HG02678 (cell line): ENCODE measurements at regions not wholly inside any gene's neighbourhood (a gene's known extent, or its start where the extent isn't known, plus 50 kb on each side); places are given as distances from the start of the nearest gene placed in this dataset.

Experiments
- ATAC-seq: cut with Tn5 transposase; IDR thresholded peaks from one replicate; pipeline ENCODE4 v1.9.1; 2021; ENCODE audit warnings: mild to moderate bottlenecking, moderate library complexity; ENCODE audit not compliant: unreplicated experiment

DNA sequence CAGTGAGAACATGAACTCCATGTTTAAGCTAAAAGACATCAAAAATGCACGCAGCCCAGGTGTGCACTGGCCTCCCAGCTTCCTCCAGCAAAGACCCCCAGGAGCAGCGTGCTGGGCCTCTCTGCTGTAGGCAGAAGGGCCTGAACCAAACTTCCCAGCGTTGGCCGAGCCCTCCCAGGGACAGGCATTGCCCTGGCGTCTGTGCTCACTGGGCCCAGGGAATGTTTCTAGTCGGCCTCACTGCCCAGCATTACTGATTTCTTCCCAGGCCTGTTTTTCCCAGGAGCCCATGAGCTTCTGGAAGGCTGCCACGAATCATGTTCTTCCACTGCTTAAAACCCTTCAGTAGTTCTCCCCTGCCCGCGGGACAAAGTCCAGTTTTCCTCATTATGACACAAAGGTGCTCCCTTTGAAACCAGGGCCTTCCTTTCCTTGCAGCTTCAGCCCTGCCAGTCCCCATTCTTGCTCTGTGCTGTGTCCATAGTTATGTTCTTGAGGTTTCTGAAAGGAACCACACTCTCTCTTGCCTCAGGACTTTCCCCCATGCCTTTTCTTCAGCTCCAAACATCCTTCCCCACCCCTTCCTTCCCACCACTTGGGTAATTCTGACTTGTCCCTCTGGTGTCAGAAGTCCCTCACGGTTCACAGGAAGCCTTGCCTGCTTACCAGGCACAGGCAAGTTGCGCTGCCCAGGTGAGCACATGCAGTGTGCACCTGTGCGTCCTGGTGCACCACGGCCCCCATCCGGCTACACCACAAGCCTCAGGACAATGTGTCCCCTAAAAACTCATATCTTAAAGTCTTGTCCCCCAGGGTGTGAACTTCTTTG lies 93.4 kb upstream of the ENPP6 start:
- no peak for ATAC-seq

DNA sequence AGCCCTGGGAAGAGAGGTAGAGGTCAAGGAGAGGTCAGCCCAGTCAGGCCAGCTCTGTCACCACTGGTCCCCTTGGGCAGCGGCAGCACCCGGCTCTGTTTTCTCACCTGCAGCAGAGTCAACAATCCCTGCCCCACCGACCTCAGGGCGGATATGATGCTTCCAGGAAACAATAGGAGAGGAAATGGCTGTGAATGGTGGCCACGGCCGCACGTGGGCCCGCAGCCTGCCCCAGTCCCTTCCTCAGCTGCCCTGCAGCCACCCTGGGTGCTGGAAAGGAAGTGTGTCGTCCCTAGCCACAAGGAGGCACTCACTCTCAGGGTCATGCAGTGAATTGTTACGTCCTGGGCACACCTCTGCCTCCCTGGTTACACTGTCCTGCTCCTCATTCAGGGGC lies 92.5 kb upstream of the ENPP6 start:
- ATAC-seq, result no peak

- ATAC-seq, result no peak
These were observed 91.8 kb upstream of the ENPP6 start for GRCh38 chr4:184309241-184310170.

DNA sequence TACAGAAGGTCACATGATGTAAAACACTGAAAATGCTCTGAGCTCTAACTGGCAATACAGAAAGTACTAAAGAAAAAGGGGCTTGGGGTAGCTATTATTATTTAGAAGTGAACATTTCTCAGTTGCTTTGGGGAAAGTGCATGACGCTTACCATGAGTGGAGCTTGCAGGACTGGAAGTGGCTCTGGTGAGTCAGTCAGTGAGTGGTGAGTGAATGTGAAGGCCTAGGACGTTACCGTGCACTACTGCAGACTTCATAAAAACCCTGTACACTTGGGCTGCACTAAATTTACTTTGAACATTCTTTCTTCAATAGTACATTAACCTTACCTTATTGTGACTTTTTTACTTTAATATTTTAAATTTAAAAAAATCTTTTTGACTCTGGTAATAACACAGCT lies 89.3 kb upstream of the ENPP6 start:
- ATAC-seq, result no peak

DNA sequence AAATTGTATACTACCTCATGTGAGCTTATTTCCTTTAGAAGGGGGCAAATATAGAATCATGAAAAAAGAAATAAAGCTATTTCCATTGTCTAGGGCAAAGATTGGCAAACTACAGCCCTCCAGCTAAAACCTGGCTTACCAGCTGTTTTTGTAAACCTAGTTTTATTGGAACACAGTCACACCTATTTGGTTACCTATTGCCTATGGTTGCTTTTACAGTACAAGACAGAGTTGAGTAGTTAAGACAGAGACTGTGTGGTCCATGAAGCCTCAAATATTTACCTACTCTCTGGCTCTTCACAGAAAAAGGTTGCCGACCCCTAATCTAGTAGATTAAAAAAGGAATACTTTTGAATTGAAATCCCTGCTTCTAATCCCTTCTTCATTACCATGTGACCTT lies 88.8 kb upstream of the ENPP6 start:
- no peak for ATAC-seq

GRCh38 chr4:184300816-184301215 lies 83.1 kb upstream of the ENPP6 start:
- no peak for ATAC-seq

DNA sequence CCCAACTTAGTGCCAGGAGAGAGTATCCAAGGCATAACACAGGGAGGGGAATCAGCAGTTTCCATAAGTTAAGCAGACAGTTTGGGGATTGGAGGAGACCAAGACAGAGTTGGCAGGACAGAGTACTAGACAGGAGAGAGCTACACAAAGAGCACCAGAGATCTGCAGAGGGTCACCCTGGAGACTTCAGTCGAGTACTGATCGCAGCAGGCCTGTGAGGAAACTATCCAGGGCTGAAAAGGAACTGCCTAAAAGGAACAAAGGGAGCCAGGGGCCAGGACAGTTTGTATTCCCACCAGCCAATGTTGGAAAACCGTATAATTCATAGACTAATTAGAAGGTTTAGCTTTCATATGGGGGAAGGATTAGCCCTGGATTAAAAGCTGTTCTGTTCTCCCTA lies 80.6 kb upstream of the ENPP6 start:
- no peak for ATAC-seq

GRCh38 chr4:184295206-184295605 lies 77.5 kb upstream of the ENPP6 start:
- ATAC-seq, result no peak

DNA sequence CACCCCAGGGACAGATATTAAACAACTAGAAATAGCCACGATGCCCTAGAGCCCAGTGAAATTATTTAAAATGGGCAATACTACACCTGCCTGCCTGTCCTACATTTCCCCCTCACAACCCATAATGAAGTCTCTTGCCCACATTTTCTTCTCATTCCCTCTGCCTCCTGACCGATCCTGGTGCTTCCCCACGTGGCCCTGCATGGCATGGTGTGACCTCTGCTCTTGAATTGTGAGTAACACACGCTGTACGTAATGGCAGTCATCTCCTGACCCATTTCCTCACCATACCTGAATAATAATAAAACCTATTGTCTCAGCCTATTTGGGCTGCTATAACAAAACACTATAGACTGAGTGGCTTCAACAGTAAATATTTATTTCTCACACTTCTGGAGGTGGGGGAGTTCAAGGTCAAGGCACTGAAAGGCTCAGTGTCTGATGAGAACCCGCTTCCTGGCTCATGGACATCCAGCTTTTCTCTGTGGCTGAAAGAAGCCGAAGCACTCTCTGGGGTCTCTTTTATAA lies 77.0 kb upstream of the ENPP6 start:
- ATAC-seq, result no peak

DNA sequence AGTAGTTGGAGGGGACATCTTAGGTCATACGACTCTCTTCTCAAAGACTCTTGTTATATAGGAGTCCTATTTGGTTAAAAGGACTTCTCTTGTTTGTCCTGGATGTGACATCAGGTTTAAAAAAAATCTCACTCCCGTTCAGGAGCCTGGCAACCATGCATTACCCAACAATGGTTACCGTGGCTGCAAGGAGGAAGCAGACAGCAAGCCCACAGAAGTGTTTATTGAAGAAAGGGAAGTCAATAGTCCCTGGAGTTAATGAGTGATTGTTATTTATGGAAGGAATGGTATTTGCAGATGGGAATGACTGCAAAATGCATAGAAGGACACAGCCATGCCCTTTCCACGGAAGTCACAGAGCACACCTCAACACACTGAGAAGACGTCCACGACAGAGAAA lies 75.9 kb upstream of the ENPP6 start:
- ATAC-seq, result no peak

GRCh38 chr4:184292877-184293276 lies 75.2 kb upstream of the ENPP6 start:
- no peak for ATAC-seq

- no peak for ATAC-seq
These were observed 74.8 kb upstream of the ENPP6 start for GRCh38 chr4:184292465-184292867.

- no peak for ATAC-seq
These were observed 71.5 kb upstream of the ENPP6 start for GRCh38 chr4:184289179-184289535.

DNA sequence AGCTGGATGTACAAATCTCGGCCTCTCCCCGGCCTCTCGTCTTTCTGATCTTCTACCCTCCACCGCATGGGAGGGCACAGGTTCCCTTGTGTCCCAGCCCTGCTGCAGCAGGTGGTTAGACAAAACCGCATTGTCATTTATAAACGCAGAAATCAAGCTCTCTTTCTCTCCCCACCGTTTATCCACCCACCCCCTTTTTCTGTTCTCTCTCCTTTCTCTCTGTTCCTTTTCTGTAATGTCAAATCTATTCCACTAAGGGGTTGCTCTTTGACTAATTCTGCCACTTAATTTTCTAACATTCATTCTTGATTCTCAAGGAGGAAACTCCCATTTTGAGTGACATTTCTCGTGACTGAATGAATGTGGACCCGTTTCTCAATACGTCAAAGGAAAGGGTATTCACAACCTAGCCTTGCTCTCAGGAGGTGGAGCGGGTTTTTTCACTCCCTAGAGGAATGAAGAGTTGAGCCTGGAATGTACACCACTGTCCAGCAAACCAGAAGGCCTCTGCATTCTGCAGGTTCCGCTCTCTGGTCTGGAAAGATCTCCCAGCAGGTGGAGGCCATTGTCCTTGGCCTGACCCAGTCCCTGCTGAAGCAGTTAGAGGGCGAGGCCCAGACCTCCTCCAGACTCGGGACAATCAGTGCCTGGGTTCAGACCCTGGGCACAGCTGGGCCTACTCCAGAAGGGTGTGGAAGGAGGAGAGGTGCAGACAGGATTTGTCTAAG lies 70.9 kb upstream of the ENPP6 start:
- ATAC-seq, result peak; percentile 62

DNA sequence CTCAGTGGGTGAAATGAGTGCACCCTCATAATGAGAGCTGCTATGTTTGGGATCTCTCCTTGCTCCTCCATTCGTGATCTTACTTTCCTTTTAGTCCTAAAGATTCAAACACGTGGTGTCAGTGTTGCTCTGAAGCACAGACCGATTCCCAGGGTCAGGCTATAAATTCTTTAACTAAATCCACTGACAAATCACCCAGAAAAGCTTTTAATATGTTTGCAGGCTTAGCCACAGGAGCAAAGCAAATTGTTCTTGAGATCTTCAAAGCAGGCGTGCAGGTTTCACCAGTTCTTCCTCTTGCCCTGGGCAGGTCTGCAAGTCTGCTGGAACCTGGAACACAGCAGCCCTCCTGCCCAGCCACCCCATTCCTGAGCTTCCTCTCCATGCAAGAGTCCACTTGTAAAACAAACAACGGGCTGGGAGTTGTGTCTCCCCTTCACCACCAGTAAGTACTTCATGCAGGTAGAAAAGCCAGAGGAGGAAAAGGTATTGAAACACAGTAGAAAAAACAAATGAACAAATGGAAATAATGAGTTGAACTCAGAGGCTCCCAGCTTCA lies 70.1 kb upstream of the ENPP6 start:
- ATAC-seq, result no peak

DNA sequence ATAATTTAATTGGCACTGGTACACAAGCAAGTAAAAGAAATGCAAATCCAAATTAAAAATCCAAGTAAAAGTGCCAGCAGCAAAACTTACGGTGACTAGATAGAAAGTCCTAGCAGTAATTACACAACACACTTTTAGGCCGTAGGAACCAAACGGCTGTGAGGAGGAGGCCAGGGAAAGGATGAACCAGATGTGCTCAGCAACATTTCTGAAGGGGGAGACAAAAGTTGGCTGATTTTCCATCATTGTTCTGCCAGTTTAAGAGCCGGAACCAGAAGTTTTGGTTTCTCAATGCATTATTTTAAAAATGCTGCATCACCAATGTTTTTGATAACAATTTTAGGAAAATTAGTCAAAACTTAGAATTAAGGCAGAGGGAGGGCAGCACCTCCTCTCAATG lies 68.7 kb upstream of the ENPP6 start:
- ATAC-seq, result no peak

DNA sequence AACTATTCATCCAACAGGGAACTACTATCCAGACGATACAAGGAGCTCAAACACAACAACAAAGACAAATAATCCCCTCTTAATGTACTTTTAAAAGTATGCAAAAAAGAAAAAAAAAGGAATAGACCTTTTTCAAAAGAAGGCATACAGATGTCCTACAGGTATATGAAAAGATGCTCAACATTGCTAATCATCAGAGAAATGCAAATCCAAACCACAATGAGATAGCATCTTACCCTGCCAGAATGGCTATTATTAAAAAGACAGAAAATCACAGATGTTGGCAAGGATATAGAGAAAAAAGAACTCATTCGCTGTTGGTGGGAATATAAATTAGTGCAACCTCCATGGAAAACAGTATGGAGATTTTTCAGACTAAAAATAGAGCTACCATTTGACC lies 67.1 kb upstream of the ENPP6 start:
- no peak for ATAC-seq

- ATAC-seq, result no peak
These were observed 66.6 kb upstream of the ENPP6 start for GRCh38 chr4:184284336-184284690.

DNA sequence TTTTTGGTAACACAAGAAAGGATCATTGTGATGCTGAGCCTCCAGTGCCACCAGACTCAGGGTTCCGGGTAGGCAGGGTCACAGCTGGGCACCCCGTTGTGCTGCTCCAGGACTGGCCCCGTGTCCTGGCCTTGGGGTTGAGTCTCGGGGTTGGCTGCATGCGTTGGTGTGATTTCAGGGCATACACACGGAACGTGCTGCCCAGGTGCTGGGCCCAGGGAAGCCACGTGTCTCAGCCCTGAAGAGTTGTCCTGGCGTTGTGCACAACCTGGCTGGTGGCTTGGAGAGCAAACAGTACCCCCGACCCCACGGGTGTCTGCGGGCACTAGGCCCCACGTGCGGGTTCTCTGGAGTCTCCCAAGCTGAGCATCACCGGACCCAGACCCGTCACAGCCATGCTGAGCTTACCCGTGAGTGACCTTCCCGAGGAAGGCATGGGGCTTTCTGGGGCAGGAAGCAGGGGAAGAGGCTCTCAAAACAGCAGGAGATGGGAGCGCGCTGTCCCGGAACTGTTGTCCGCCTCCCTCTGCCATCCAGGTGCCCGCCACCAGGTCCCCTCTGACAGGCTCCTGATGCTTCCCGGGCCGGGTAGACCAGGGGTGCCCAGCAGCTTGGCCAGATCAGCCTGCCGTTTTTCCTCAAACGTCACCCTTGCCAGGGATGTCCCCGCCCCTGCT lies 66.1 kb upstream of the ENPP6 start:
- no peak for ATAC-seq

GRCh38 chr4:184282895-184283654 lies 65.4 kb upstream of the ENPP6 start:
- ATAC-seq, result peak; percentile 60
